Calu3 (cell line): ENCODE measurements at regions not wholly inside any gene's neighbourhood (a gene's known extent, or its start where the extent isn't known, plus 50 kb on each side); places are given as distances from the start of the nearest gene placed in this dataset.
A peak's percentile ranks its signal among the peaks of the same experiment; 100 is the strongest.

Experiments
- BruUV-seq: library from RNA; stranded (reverse); fragments of 400-500 nt; replicated peaks from 2 replicates; lab custom pipeline; 2021; lab: Mats Ljungman, UMichigan
- CTCF ChIA-PET: fragments of 300-600 bp; sonication (Branson Sonifier 250); formaldehyde crosslinking; loops from one replicate; lab custom pipeline; 2022; ENCODE audit warnings: antibody characterized with exemption; lab: Charles Lee
- DNase-seq: peaks from one replicate; pipeline ENCODE4 v3.0.0; 2022
- H3K27ac Mint-ChIP-seq: one replicate; pipeline ENCODE4 v1.8.0; 2022; ENCODE audit warnings: mixed read lengths; ENCODE audit not compliant: unreplicated experiment
- H3K27me3 Mint-ChIP-seq: one replicate; pipeline ENCODE4 v1.8.0; 2022; ENCODE audit warnings: mixed read lengths; ENCODE audit not compliant: unreplicated experiment
- H3K36me3 Mint-ChIP-seq: one replicate; pipeline ENCODE4 v1.8.0; 2022; ENCODE audit warnings: mild to moderate bottlenecking, moderate library complexity, mixed read lengths; ENCODE audit not compliant: insufficient read depth, unreplicated experiment
- H3K4me1 Mint-ChIP-seq: one replicate; pipeline ENCODE4 v1.8.0; 2022; ENCODE audit warnings: mild to moderate bottlenecking, low read depth, mixed read lengths; ENCODE audit not compliant: unreplicated experiment
- H3K4me3 Mint-ChIP-seq: one replicate; pipeline ENCODE4 v1.8.0; 2022; ENCODE audit warnings: mild to moderate bottlenecking, low read depth, moderate library complexity, mixed read lengths; ENCODE audit not compliant: unreplicated experiment
- H3K9me3 Mint-ChIP-seq: one replicate; pipeline ENCODE4 v1.8.0; 2022; ENCODE audit warnings: low read depth, mixed read lengths; ENCODE audit not compliant: unreplicated experiment
- intact Hi-C: fragments of 100-400 bp; cut with micrococcal nuclease; formaldehyde crosslinking; loops from one replicate; pipeline ENCODE4 v1.10.0; 2022; ENCODE audit not compliant: unreplicated experiment
- TF ChIP-seq, protein P1 (sequence below): fragments of 200-600 bp; IDR thresholded peaks from one replicate; pipeline ENCODE4 v1.8.0; 2022; ENCODE audit warnings: antibody characterized with exemption; ENCODE audit not compliant: unreplicated experiment

DNA sequence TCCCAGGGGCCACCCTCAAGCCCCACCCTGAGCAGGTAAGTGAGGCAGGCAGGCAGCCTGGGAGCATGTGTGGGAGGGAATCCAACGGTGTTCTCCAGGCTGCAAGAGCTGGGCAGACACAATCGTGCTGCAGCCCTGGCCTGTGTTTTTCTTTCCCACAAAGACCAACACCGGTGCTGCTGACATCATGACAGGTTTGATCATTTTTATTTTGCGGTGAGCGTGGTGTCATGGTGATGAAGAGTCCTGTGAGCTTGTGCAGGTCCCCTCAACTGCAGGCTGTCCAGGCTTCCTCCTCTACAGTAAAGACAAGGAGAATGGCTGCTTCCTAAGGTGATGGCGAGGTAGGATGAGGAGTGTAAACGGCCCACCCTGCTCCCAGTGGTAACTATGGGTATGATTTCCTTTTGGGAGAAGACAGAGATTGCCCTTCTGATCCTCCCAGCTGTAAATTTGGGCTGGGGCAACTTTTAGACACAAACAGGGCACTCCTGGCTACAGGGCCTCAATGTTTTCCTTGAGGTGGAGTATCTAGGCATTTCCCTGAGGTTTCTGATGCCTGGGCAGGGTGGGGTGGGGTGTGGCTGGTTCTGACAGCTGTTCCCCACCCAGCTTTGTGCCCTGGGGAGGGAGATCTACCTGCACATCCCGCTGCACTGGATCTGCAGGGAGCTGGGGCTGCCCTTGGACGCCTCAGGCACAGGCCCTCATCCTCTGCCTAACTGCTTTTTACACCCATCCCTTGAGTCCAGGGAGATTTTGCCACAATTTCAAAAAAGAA, 109.1 kb downstream of the VCPKMT start:
- H3K4me3 Mint-ChIP-seq = no peak overlapping the region
- no peaks in the 10 kb centered on the region for H3K27me3 Mint-ChIP-seq
- TF ChIP-seq, protein P1, sequence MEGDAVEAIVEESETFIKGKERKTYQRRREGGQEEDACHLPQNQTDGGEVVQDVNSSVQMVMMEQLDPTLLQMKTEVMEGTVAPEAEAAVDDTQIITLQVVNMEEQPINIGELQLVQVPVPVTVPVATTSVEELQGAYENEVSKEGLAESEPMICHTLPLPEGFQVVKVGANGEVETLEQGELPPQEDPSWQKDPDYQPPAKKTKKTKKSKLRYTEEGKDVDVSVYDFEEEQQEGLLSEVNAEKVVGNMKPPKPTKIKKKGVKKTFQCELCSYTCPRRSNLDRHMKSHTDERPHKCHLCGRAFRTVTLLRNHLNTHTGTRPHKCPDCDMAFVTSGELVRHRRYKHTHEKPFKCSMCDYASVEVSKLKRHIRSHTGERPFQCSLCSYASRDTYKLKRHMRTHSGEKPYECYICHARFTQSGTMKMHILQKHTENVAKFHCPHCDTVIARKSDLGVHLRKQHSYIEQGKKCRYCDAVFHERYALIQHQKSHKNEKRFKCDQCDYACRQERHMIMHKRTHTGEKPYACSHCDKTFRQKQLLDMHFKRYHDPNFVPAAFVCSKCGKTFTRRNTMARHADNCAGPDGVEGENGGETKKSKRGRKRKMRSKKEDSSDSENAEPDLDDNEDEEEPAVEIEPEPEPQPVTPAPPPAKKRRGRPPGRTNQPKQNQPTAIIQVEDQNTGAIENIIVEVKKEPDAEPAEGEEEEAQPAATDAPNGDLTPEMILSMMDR = peak; percentile 13
- no TSS peak for BruUV-seq
- H3K4me1 Mint-ChIP-seq = peaks cover 51% of the 10 kb centered on the region
- DNase-seq = peak; percentile 49
- H3K36me3 Mint-ChIP-seq = peaks cover 20% of the 10 kb centered on the region
- intact Hi-C loops = loop anchor here (5.0 kb wide), 1 partner anchor 145 kb away; no protein-coding TSS in a partner anchor
- CTCF ChIA-PET = interaction anchor here (0.8 to 2.7 kb wide), 3 partner anchors 32 to 168 kb away, joined by 3 to 8 read pairs (median 5); no protein-coding TSS in a partner anchor
- no peak overlapping the region for H3K27ac Mint-ChIP-seq
- no peaks in the 10 kb centered on the region for H3K9me3 Mint-ChIP-seq

DNA sequence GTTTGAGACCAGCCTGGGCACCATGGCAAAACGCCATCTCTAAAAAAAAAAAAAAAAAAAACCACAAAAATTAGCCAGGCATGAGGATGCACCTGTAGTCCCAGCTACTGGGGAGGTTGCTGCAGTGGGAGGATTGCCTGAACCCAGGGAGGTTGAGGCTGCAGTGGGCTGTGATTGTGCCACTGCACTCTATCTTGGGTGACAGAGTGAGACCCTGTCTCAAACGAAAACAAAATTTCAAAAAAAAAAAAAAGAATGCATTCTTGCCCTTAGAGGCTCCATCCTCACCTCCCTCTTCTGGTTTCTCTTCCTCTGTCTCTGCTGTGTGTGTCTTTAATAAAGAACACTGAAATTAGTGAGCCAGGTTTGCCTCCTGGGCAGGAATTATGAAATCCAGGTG, 107.8 kb downstream of the VCPKMT start:
- intact Hi-C loops = loop anchor here (5.0 kb wide), 1 partner anchor 146 kb away; no protein-coding TSS in a partner anchor
- Mint-ChIP-seq H3K36me3 (peaks cover 17% of the 10 kb centered on the region), H3K27me3 (no peaks in the 10 kb centered on the region), H3K27ac (peak overlapping the region; percentile 93), H3K4me1 (peaks cover 56% of the 10 kb centered on the region), H3K4me3 (peak overlapping the region; percentile 47), H3K9me3 (no peaks in the 10 kb centered on the region)
- BruUV-seq = no TSS peak
- TF ChIP-seq, protein P1 = no peak
- CTCF ChIA-PET = interaction anchor here (1.8 to 2.7 kb wide), 2 partner anchors 33 to 146 kb away, joined by 5 to 8 read pairs; no protein-coding TSS in a partner anchor
- no peak for DNase-seq

GRCh38 chr14:50008974-50009373, 107.4 kb downstream of the VCPKMT start:
- peaks cover 13% of the 10 kb centered on the region for H3K36me3 Mint-ChIP-seq
- peak overlapping the region; percentile 93 for H3K27ac Mint-ChIP-seq
- TF ChIP-seq, protein P1 = no peak
- no TSS peak for BruUV-seq
- CTCF ChIA-PET = interaction anchor here (2.7 kb wide), 1 partner anchor 147 kb away, joined by 8 read pairs; no protein-coding TSS in a partner anchor
- peak overlapping the region; percentile 47 for H3K4me3 Mint-ChIP-seq
- intact Hi-C loops = loop anchor here (5.0 kb wide), 1 partner anchor 147 kb away; no protein-coding TSS in a partner anchor
- H3K9me3 Mint-ChIP-seq = no peaks in the 10 kb centered on the region
- H3K27me3 Mint-ChIP-seq = no peaks in the 10 kb centered on the region
- peaks cover 60% of the 10 kb centered on the region for H3K4me1 Mint-ChIP-seq
- peak; percentile 51 for DNase-seq

DNA sequence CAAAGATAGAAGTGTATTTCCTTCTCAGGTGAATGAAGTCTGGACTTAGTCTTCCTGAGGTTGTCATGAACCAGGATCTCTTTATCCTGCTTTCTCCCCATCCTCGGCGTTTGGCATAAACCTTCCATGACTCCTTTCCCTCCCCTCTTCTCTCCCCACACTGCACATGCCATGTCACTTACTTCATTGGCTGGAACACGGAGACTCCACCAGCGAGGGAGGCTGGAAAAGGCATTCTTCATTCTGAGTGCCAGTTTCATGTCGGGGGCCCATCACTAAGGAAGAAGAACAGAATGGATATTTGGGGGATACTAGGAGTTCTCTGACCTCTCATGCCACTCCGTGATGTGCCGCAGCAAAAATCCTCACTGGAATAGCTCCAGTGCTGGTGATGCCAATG, 105.6 kb downstream of the VCPKMT start:
- no peak for DNase-seq
- H3K27ac Mint-ChIP-seq = peak overlapping the region; percentile 9
- H3K27me3 Mint-ChIP-seq = no peaks in the 10 kb centered on the region
- peaks cover 66% of the 10 kb centered on the region for H3K4me1 Mint-ChIP-seq
- peaks cover 12% of the 10 kb centered on the region for H3K36me3 Mint-ChIP-seq
- CTCF ChIA-PET = no interaction called here
- intact Hi-C loops = loop anchor here (5.0 to 10.0 kb wide), 3 partner anchors 37 to 94 kb away; no protein-coding TSS in a partner anchor
- H3K9me3 Mint-ChIP-seq = no peaks in the 10 kb centered on the region
- no peak overlapping the region for H3K4me3 Mint-ChIP-seq
- TF ChIP-seq, protein P1 = no peak
- BruUV-seq = no TSS peak
